K562 (cell line): ENCODE measurements at regions not wholly inside any gene's neighbourhood (a gene's known extent, or its start where the extent isn't known, plus 50 kb on each side); places are given as distances from the start of the nearest gene placed in this dataset.

Source experiments
- ATAC-seq: fragments of 200-7000 bp; cut with Tn5 transposase; 3 replicates; pipeline ENCODE4 v1.9.1; 2020; ENCODE audit warnings: moderate library complexity
- BruUV-seq: library from RNA; stranded (reverse); fragments of 400-500 nt; replicated peaks from 2 replicates; lab custom pipeline; 2021; lab: Mats Ljungman, UMichigan
- CTCF ChIA-PET: fragments of 300-600 bp; formaldehyde crosslinking; extraction: SDS; loops from one replicate; lab custom pipeline; 2021; ENCODE audit warnings: low intra/inter-chr PET ratio; lab: Yijun Ruan, JAX
- POLR2A ChIA-PET: fragments of 300-600, 350-650 bp; sonication (Branson Sonifier 250); formaldehyde crosslinking; extraction: SDS; loops from one replicate; lab custom pipeline; 2021; ENCODE audit warnings: antibody characterized with exemption, inconsistent platforms; lab: Yijun Ruan, JAX
- DNase-seq, 4 experiments: peaks; one replicate each; pipeline versions ENCODE4 v3.0.0 to v3.0.0-alpha.2; 2011 to 2018; ENCODE audit warnings: low spot score in 3 of 4, mixed read lengths in 3 of 4; ENCODE audit errors: extremely low read depth in 1 of 4
- FAIRE-seq: peaks from 2 replicates; lab custom pipeline; 2011; peaks lifted over from hg19 to GRCh38; lab: Jason Lieb, UNC
- H2AFZ ChIP-seq: 2 replicates; pipeline ENCODE4 v1.6.0; 2011; ENCODE audit warnings: low read depth, low read length, control low read depth, inconsistent platforms
- H3K27ac ChIP-seq: fragments of 200-600 bp; 3 replicates; pipeline ENCODE4 v1.8.0; 2011; ENCODE audit warnings: low read depth, mild to moderate bottlenecking, control low read depth, inconsistent platforms, low read length, moderate library complexity, mixed read lengths; ENCODE audit errors: extremely low read depth
- H3K27me3 ChIP-seq, 2 experiments: fragments of 300-600 bp in 1 of 2; 2 replicates in 1 of 2; 3 replicates in 1 of 2; pipeline versions ENCODE4 v1.6.0 to v1.8.0; 2011; ENCODE audit warnings: inconsistent platforms in 2 of 2, low read length in 2 of 2, mild to moderate bottlenecking in 1 of 2, mixed read lengths in 1 of 2, moderate library complexity in 1 of 2; ENCODE audit not compliant: control insufficient read depth in 2 of 2, insufficient read depth in 2 of 2
- H3K36me3 ChIP-seq: fragments of 300-600 bp; 3 replicates; pipeline ENCODE4 v1.8.0; 2011; ENCODE audit warnings: mild to moderate bottlenecking, low read length, inconsistent platforms; ENCODE audit not compliant: control insufficient read depth, insufficient read depth
- H3K4me1 ChIP-seq, 2 experiments: fragments of 200-600 bp in 1 of 2; replicated peaks in 1 of 2; 2 replicates in 1 of 2; 3 replicates in 1 of 2; pipeline versions ENCODE4 v1.5.1 to v1.8.0; 2011; ENCODE audit warnings: inconsistent platforms in 2 of 2, low read length in 2 of 2, mild to moderate bottlenecking in 1 of 2, mixed read lengths in 1 of 2, moderate library complexity in 1 of 2; ENCODE audit not compliant: control insufficient read depth in 2 of 2, insufficient read depth in 2 of 2
- H3K4me2 ChIP-seq: 2 replicates; pipeline ENCODE4 v1.6.1; 2011; ENCODE audit warnings: low read length, control low read depth, inconsistent platforms, mixed read lengths; ENCODE audit not compliant: insufficient read depth
- H3K4me3 ChIP-seq: fragments of 200-600 bp; sonication (generic), shearing (Covaris generic); 2 replicates; pipeline ENCODE4 v1.5.1; 2016; ENCODE audit warnings: control low read depth, inconsistent platforms
- H3K79me2 ChIP-seq: fragments of 200-600 bp; 3 replicates; pipeline ENCODE4 v1.8.0; 2011; ENCODE audit warnings: low read length, inconsistent platforms; ENCODE audit not compliant: control insufficient read depth, insufficient read depth
- H3K9ac ChIP-seq, 2 experiments: 2 replicates each; pipeline versions ENCODE4 v1.6.0 to v1.6.1; 2011; ENCODE audit warnings: low read depth in 2 of 2, low read length in 2 of 2, control low read depth in 1 of 2, inconsistent platforms in 1 of 2, mild to moderate bottlenecking in 1 of 2, mixed read lengths in 1 of 2; ENCODE audit not compliant: insufficient read depth in 1 of 2
- H3K9me1 ChIP-seq: one replicate; pipeline ENCODE4 v1.6.0; 2011; ENCODE audit warnings: inconsistent platforms, mild to moderate bottlenecking, low read length, moderate library complexity; ENCODE audit not compliant: control insufficient read depth, insufficient read depth
- H3K9me3 ChIP-seq: replicated peaks from 2 replicates; pipeline ENCODE4 v1.5.1; 2011; ENCODE audit warnings: low read depth, low read length, inconsistent platforms; ENCODE audit not compliant: control insufficient read depth, insufficient read depth
- H4K20me1 ChIP-seq: replicated peaks from 2 replicates; pipeline ENCODE4 v1.6.1; 2011; ENCODE audit warnings: low read length, inconsistent platforms, mixed read lengths; ENCODE audit not compliant: control insufficient read depth, insufficient read depth
- BCL6 ChIP-seq: fragments of 250-450 bp; sonication (Bioruptor Pico); IDR thresholded peaks from 2 replicates; pipeline ENCODE4 v1.4.0; 2020
- CCAR2 ChIP-seq: fragments of 200-400 bp; formaldehyde crosslinking; IDR thresholded peaks from 2 replicates; pipeline ENCODE4 v1.6.1; 2017; ENCODE audit warnings: mild to moderate bottlenecking, low read depth, low read length
- CHCHD3 ChIP-seq: fragments of 250-450 bp; sonication (Bioruptor Pico); IDR thresholded peaks from 2 replicates; pipeline ENCODE4 v2.1.2; 2022; ENCODE audit warnings: mild to moderate bottlenecking
- CTBP1 ChIP-seq: fragments of 450-650 bp; IDR thresholded peaks from 2 replicates; pipeline ENCODE4 v1.6.1; 2016; ENCODE audit warnings: borderline replicate concordance
- HDAC2 ChIP-seq: fragments of 450-650 bp; IDR thresholded peaks from 2 replicates; pipeline ENCODE4 v1.6.1; 2016; ENCODE audit warnings: mild to moderate bottlenecking
- MAZ ChIP-seq, 2 experiments: fragments of 450-650 bp in 1 of 2; sonication (generic) in 1 of 2; formaldehyde crosslinking; IDR thresholded peaks in 1 of 2; conservative IDR thresholded peaks in 1 of 2; 2 replicates each; pipeline versions ENCODE4 v1.4.0 to v1.5.0; 2020; ENCODE audit warnings: mild to moderate bottlenecking in 1 of 2, missing genetic modification reagents in 1 of 2
- MTA3 ChIP-seq: fragments of 450-650 bp; formaldehyde crosslinking; IDR thresholded peaks from 2 replicates; pipeline ENCODE4 v1.6.1; 2017; ENCODE audit warnings: mild to moderate bottlenecking, borderline replicate concordance
- NFRKB ChIP-seq: fragments of 450-650 bp; IDR thresholded peaks from 2 replicates; pipeline ENCODE4 v1.6.1; 2016; ENCODE audit warnings: low read depth
- RBM25 ChIP-seq: fragments of 200-400 bp; formaldehyde crosslinking; IDR thresholded peaks from 2 replicates; pipeline ENCODE4 v1.6.1; 2018; ENCODE audit warnings: low read length, low read depth, moderate library complexity; ENCODE audit not compliant: severe bottlenecking
- RCOR1 ChIP-seq, 2 experiments: IDR thresholded peaks; 2 replicates each; pipeline ENCODE4 v1.6.1; 2012; ENCODE audit warnings: low read depth in 2 of 2, low read length in 2 of 2, borderline replicate concordance in 1 of 2, improper control_type of control experiment in 1 of 2
- RNF2 ChIP-seq: sonication (generic); IDR thresholded peaks from 2 replicates; pipeline ENCODE4 v1.6.1; 2016
- ZC3H11A ChIP-seq: IDR thresholded peaks from 2 replicates; pipeline ENCODE4 v1.6.1; 2012; ENCODE audit warnings: low read depth, low read length, improper control_type of control experiment
- ZFP36 ChIP-seq: fragments of 150-350 bp; IDR thresholded peaks from 2 replicates; pipeline ENCODE4 v1.6.1; 2018; ENCODE audit warnings: low read length, low read depth; ENCODE audit not compliant: partially characterized antibody
- ZNF140 ChIP-seq: fragments of 250-450 bp; sonication (Bioruptor Pico); IDR thresholded peaks from 2 replicates; pipeline ENCODE4 v1.8.0; 2021; ENCODE audit warnings: moderate library complexity, mild to moderate bottlenecking, inconsistent platforms
- ZNF217 ChIP-seq: sonication (generic); formaldehyde crosslinking; IDR thresholded peaks from 2 replicates; pipeline ENCODE4 v1.8.0; 2022; ENCODE audit warnings: mild to moderate bottlenecking, missing genetic modification reagents
- ZNF780A ChIP-seq: fragments of 250-450 bp; sonication (Bioruptor Pico); IDR thresholded peaks from 2 replicates; pipeline ENCODE4 v1.5.0; 2021; ENCODE audit warnings: mild to moderate bottlenecking
- WGBS: fragments of 100-300 bp; shearing (Covaris generic); methylation state at CpG from one replicate; pipeline ENCODE4 v1.1.6; 2016; ENCODE audit warnings: low coverage, mixed read lengths; ENCODE audit not compliant: insufficient coverage; ENCODE audit errors: missing lambda C conversion rate; 5-methylcytosine and 5-hydroxymethylcytosine counted together
- in situ Hi-C: fragments of 300-500 bp; cut with MboI; formaldehyde crosslinking; loops from 4 replicates; pipeline ENCODE4 v1.15.0; 2018; ENCODE audit warnings: inconsistent platforms, mixed read lengths
- intact Hi-C: fragments of 100-400 bp; cut with micrococcal nuclease; formaldehyde crosslinking; loops from 2 replicates; pipeline ENCODE4 v1.14.2; 2022
- TF ChIP-seq, protein P1 (sequence below), 2 experiments: fragments of 450-650 bp in 1 of 2; sonication (generic) in 1 of 2; formaldehyde crosslinking; conservative IDR thresholded peaks; 2 replicates each; pipeline versions ENCODE4 v1.4.0 to v1.8.1; 2020 to 2022; ENCODE audit warnings: mild to moderate bottlenecking in 1 of 2, missing genetic modification reagents in 1 of 2
- TF ChIP-seq, protein P2 (sequence below): fragments of 200-800 bp; sonication (Bioruptor generic); IDR thresholded peaks from 2 replicates; pipeline ENCODE4 v1.6.1; 2016; ENCODE audit warnings: missing genetic modification characterization, missing compliant biosample characterization

DNA sequence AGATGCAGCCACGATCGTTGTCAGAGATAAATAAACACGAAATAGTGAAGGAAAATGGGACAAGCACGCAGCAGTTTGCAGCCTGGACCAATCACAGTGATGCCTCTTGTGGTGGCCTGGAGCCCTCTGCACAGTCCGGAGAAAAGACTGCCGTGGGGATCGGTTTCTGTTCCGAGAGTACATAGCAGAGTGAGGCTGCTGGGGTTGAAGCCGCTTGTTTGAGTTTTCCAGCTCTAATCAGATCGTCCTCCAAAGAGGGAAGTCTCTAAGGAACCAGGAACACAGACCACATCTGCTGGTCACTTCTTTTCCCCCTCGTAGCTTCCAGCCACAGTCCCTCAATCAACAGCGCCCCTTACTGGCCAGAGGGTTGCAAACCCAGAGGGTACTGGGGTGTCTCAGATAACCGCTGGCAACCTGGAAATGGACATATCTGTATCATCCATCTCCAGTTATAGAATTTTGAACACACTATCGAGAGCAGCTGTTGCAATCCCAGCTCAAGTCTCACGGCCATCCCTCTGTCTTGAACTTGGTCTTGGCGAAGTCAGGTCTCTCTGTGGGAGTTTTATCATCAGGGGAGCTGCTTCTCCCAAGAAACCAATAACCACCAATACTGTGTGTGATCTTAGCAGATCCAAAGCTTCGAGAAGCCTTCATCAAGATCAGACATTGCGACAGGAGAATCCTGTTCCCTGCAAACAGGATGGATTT lies 57.4 kb downstream of the OLIG1 start:
- H3K4me1 ChIP-seq = no peaks in the 10 kb centered on the region
- in situ Hi-C loops (no loop called here), intact Hi-C loops (loop anchor here (1.0 to 5.0 kb wide), 4 partner anchors 69 to 295 kb away; no protein-coding TSS in a partner anchor)
- peaks cover 25 to 45% of the 10 kb centered on the region in 2 experiments; a peak in 4 of 5 replicates for H3K27me3 ChIP-seq
- ATAC-seq (peak; percentile 95), FAIRE-seq (peak; percentile 97), DNase-seq (peak; percentile 62 to 80 (median 74))
- peak overlapping the region; percentile 60; the same call in 1 of the 2 replicates for H2AFZ ChIP-seq
- H3K79me2 ChIP-seq = no peaks in the 10 kb centered on the region
- no peaks in the 10 kb centered on the region for H3K9me1 ChIP-seq
- 1% methylated on average over 18 of the region's 18 CpGs for WGBS
- H3K4me3 ChIP-seq = no peak overlapping the region
- POLR2A ChIA-PET = interaction anchor here (0.7 kb wide), 1 partner anchor 13 kb away, joined by 3 read pairs; no protein-coding TSS in a partner anchor
- H3K9ac ChIP-seq = peak overlapping the region in 1 of 2 experiments; percentile 0; a peak in 1 of 4 replicates
- H3K27ac ChIP-seq = no peak overlapping the region
- H3K36me3 ChIP-seq = no peaks in the 10 kb centered on the region
- H3K4me2 ChIP-seq = peak overlapping the region; percentile 65
- no peaks in the 10 kb centered on the region for H3K9me3 ChIP-seq
- no peaks in the 10 kb centered on the region for H4K20me1 ChIP-seq
- no TSS peak for BruUV-seq
- CTCF ChIA-PET = interaction anchor here (0.5 to 1.8 kb wide), 5 partner anchors 134 to 342 kb away, joined by 3 to 7 read pairs (median 4); no protein-coding TSS in a partner anchor
- no peak for TF ChIP-seq ZNF217 (CRISPR knock-in tag)
- 0 out of 4 replicates have a peak, but pooled peaks of 1 of the 2 experiments have one; percentile 23 for TF ChIP-seq MAZ (CRISPR knock-in tag; conservative IDR thresholded peaks at IDR 0.05 in 1 of 2, IDR thresholded peaks at IDR 0.05 in 1 of 2)
- TF ChIP-seq RNF2 = no peak
- TF ChIP-seq CTBP1 = peak; percentile 60; the same call in 1 of the 2 replicates
- TF ChIP-seq CCAR2 = no peak
- TF ChIP-seq ZNF780A (CRISPR knock-in tag) = no peak
- TF ChIP-seq ZFP36 = peak; percentile 18
- TF ChIP-seq, protein P1, sequence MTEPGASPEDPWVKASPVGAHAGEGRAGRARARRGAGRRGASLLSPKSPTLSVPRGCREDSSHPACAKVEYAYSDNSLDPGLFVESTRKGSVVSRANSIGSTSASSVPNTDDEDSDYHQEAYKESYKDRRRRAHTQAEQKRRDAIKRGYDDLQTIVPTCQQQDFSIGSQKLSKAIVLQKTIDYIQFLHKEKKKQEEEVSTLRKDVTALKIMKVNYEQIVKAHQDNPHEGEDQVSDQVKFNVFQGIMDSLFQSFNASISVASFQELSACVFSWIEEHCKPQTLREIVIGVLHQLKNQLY (CRISPR knock-in tag; conservative IDR thresholded peaks at IDR 0.05) = no peak
- TF ChIP-seq MTA3 = no peak
- no peak for TF ChIP-seq RBM25
- TF ChIP-seq NFRKB = no peak
- 0 out of 4 replicates have a peak, but pooled peaks of 1 of the 2 experiments have one; percentile 54 for TF ChIP-seq RCOR1 (IDR thresholded peaks at IDR 0.05; ENCODE audit: borderline replicate concordance in 1 of 2, low read depth in 2 of 2, low read length in 2 of 2)
- no peak for TF ChIP-seq ZC3H11A
- TF ChIP-seq BCL6 (CRISPR knock-in tag) = no peak
- TF ChIP-seq, protein P2, sequence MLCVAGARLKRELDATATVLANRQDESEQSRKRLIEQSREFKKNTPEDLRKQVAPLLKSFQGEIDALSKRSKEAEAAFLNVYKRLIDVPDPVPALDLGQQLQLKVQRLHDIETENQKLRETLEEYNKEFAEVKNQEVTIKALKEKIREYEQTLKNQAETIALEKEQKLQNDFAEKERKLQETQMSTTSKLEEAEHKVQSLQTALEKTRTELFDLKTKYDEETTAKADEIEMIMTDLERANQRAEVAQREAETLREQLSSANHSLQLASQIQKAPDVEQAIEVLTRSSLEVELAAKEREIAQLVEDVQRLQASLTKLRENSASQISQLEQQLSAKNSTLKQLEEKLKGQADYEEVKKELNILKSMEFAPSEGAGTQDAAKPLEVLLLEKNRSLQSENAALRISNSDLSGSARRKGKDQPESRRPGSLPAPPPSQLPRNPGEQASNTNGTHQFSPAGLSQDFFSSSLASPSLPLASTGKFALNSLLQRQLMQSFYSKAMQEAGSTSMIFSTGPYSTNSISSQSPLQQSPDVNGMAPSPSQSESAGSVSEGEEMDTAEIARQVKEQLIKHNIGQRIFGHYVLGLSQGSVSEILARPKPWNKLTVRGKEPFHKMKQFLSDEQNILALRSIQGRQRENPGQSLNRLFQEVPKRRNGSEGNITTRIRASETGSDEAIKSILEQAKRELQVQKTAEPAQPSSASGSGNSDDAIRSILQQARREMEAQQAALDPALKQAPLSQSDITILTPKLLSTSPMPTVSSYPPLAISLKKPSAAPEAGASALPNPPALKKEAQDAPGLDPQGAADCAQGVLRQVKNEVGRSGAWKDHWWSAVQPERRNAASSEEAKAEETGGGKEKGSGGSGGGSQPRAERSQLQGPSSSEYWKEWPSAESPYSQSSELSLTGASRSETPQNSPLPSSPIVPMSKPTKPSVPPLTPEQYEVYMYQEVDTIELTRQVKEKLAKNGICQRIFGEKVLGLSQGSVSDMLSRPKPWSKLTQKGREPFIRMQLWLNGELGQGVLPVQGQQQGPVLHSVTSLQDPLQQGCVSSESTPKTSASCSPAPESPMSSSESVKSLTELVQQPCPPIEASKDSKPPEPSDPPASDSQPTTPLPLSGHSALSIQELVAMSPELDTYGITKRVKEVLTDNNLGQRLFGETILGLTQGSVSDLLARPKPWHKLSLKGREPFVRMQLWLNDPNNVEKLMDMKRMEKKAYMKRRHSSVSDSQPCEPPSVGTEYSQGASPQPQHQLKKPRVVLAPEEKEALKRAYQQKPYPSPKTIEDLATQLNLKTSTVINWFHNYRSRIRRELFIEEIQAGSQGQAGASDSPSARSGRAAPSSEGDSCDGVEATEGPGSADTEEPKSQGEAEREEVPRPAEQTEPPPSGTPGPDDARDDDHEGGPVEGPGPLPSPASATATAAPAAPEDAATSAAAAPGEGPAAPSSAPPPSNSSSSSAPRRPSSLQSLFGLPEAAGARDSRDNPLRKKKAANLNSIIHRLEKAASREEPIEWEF (CRISPR knock-in tag) = no peak
- no peak for TF ChIP-seq HDAC2
- TF ChIP-seq CHCHD3 (CRISPR knock-in tag) = no peak
- no peak for TF ChIP-seq ZNF140 (CRISPR knock-in tag)
